ENCODE measurements at regions not wholly inside any gene's neighbourhood (a gene's known extent, or its start where the extent isn't known, plus 50 kb on each side); places are given as distances from the start of the nearest gene placed in this dataset.

DNA sequence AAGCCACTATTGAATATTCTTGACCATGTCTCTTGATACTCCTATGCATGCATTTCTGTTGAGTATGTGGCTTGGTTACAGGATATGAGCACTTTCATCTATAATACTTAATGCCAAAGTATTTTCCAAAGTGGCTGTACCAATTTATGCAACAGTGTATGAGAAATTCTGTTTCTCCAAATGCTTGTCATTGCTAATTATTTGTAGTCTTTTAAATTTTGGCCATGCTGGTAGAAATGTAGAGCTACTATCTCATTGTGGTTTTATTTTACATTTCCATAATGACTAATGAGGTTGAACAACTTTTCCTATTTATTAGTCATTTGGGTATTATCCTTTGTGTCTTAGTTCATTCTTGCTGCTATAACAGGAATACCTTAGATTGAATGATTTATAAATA, 71.4 kb upstream of the TSPAN2 start:
- no peak overlapping the region for H4K8ac ChIP-seq (ENCODE audit: low read depth, low read length)
- H3K4me3 ChIP-seq (ENCODE audit: low read length in 2 of 2), result no peak overlapping the region
- H2BK12ac ChIP-seq (ENCODE audit: low read length), result no peak overlapping the region
- H3K4me2 ChIP-seq (ENCODE audit: insufficient read depth, low read length, poor library complexity, severe bottlenecking), result no peak overlapping the region
- H4K91ac ChIP-seq (ENCODE audit: low read depth, low read length, poor library complexity), result no peak overlapping the region
- H3K9me3 ChIP-seq (replicated peaks in 1 of 2; ENCODE audit: control insufficient read depth in 2 of 2, insufficient read depth in 1 of 2, low read depth in 1 of 2, low read length in 2 of 2), result no peaks in the 10 kb centered on the region
- H3K14ac ChIP-seq (ENCODE audit: low read length), result no peak overlapping the region
- no peaks in the 10 kb centered on the region for H3K27me3 ChIP-seq (ENCODE audit: control insufficient read depth in 3 of 3, insufficient read depth in 3 of 3, low read depth in 1 of 3, low read length in 3 of 3)
- no peak overlapping the region for H3K18ac ChIP-seq (ENCODE audit: low read length)
- no peak overlapping the region for H2AFZ ChIP-seq (ENCODE audit: low read length)
- no peak overlapping the region for H2BK15ac ChIP-seq (ENCODE audit: low read length)
- no peak overlapping the region for H2BK5ac ChIP-seq (ENCODE audit: low read length)
- H2AK5ac ChIP-seq (ENCODE audit: low read depth, low read length), result no peak overlapping the region
- no peak overlapping the region for H3K9ac ChIP-seq (ENCODE audit: low read depth, low read length, poor library complexity)
- no peak for DNase-seq (ENCODE audit: low spot score)
- H3K4me1 ChIP-seq (ENCODE audit: control insufficient read depth in 2 of 2, insufficient read depth in 1 of 2, low read depth in 1 of 2, low read length in 2 of 2), result no peaks in the 10 kb centered on the region
- H2BK120ac ChIP-seq (ENCODE audit: low read depth, low read length), result no peak overlapping the region
- H3K27ac ChIP-seq (replicated peaks; ENCODE audit: low read length), result no peak overlapping the region
- no peaks in the 10 kb centered on the region for H3K36me3 ChIP-seq (replicated peaks in 1 of 2; ENCODE audit: control insufficient read depth in 2 of 2, insufficient read depth in 2 of 2, low read length in 2 of 2)
- no peaks in the 10 kb centered on the region for H3K79me1 ChIP-seq (ENCODE audit: low read depth, low read length)
- H3K23ac ChIP-seq (ENCODE audit: low read depth, low read length, poor library complexity), result no peak overlapping the region
- H3K4ac ChIP-seq (ENCODE audit: low read length), result no peak overlapping the region

DNA sequence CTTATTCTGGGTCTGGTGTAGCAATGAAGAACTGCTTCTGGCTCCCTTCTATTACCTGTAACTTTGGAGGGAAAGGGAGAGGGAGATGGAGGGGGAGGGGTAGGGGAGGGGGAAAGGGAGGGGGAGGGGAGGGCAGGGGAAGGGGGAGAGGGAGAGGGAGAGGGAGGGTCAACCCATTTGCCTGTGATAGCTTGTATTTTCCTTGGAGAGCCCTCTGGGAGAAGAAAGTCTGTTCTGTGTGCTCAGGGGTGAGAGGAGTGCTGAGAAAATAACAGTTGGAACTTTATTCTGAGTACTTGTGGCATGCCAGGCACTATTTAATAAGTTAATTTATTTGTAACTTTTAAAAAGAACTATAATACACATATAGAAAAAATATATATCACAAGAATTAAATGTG, 70.7 kb upstream of the TSPAN2 start:
- no peaks in the 10 kb centered on the region for H3K4me1 ChIP-seq (ENCODE audit: control insufficient read depth in 2 of 2, insufficient read depth in 1 of 2, low read depth in 1 of 2, low read length in 2 of 2)
- no peaks in the 10 kb centered on the region for H3K36me3 ChIP-seq (replicated peaks in 1 of 2; ENCODE audit: control insufficient read depth in 2 of 2, insufficient read depth in 2 of 2, low read length in 2 of 2)
- no peak overlapping the region for H2BK120ac ChIP-seq (ENCODE audit: low read depth, low read length)
- no peak overlapping the region for H2AFZ ChIP-seq (ENCODE audit: low read length)
- H3K18ac ChIP-seq (ENCODE audit: low read length), result no peak overlapping the region
- no peak overlapping the region for H4K91ac ChIP-seq (ENCODE audit: low read depth, low read length, poor library complexity)
- H3K14ac ChIP-seq (ENCODE audit: low read length), result no peak overlapping the region
- H4K8ac ChIP-seq (ENCODE audit: low read depth, low read length), result no peak overlapping the region
- no peaks in the 10 kb centered on the region for H3K79me1 ChIP-seq (ENCODE audit: low read depth, low read length)
- no peak overlapping the region for H3K4me2 ChIP-seq (ENCODE audit: insufficient read depth, low read length, poor library complexity, severe bottlenecking)
- H2BK12ac ChIP-seq (ENCODE audit: low read length), result no peak overlapping the region
- no peak overlapping the region for H2AK5ac ChIP-seq (ENCODE audit: low read depth, low read length)
- no peak for DNase-seq (ENCODE audit: low spot score)
- no peak overlapping the region for H3K4ac ChIP-seq (ENCODE audit: low read length)
- no peak overlapping the region for H2BK15ac ChIP-seq (ENCODE audit: low read length)
- no peak overlapping the region for H3K23ac ChIP-seq (ENCODE audit: low read depth, low read length, poor library complexity)
- H2BK5ac ChIP-seq (ENCODE audit: low read length), result no peak overlapping the region
- no peak overlapping the region for H3K27ac ChIP-seq (replicated peaks; ENCODE audit: low read length)
- H3K9ac ChIP-seq (ENCODE audit: low read depth, low read length, poor library complexity), result no peak overlapping the region
- no peaks in the 10 kb centered on the region for H3K27me3 ChIP-seq (ENCODE audit: control insufficient read depth in 3 of 3, insufficient read depth in 3 of 3, low read depth in 1 of 3, low read length in 3 of 3)
- H3K4me3 ChIP-seq (ENCODE audit: low read length in 2 of 2), result no peak overlapping the region
- no peaks in the 10 kb centered on the region for H3K9me3 ChIP-seq (replicated peaks in 1 of 2; ENCODE audit: control insufficient read depth in 2 of 2, insufficient read depth in 1 of 2, low read depth in 1 of 2, low read length in 2 of 2)

DNA sequence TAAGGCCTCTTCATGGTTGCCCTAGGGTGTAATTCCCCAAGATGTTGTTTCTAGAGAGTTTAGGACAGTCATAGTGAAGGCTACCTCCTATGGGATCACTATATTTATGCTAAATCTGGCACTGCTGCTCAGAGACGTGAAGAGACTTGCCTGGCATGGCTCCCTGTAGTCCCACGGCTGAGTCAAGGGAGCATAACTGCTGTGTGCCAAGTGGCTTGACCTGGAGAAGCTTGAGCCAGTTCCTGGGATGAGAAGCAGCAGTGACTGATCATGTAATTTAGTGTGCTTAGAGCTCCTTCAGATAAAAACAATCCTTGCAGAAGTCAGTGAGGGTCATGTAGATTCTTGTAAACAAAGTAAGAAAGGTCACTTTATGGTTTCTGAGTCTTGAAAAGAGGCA, 68.9 kb upstream of the TSPAN2 start:
- Histone ChIP-seq H3K79me1 (ENCODE audit: low read depth, low read length) (no peaks in the 10 kb centered on the region), H4K91ac (ENCODE audit: low read depth, low read length, poor library complexity) (no peak overlapping the region), H2BK12ac (ENCODE audit: low read length) (no peak overlapping the region), H3K4me2 (ENCODE audit: insufficient read depth, low read length, poor library complexity, severe bottlenecking) (no peak overlapping the region), H3K36me3 (replicated peaks in 1 of 2; ENCODE audit: control insufficient read depth in 2 of 2, insufficient read depth in 2 of 2, low read length in 2 of 2) (no peaks in the 10 kb centered on the region), H2AFZ (ENCODE audit: low read length) (no peak overlapping the region), H3K9ac (ENCODE audit: low read depth, low read length, poor library complexity) (no peak overlapping the region), H3K23ac (ENCODE audit: low read depth, low read length, poor library complexity) (no peak overlapping the region), H4K8ac (ENCODE audit: low read depth, low read length) (no peak overlapping the region), H3K4me3 (ENCODE audit: low read length in 2 of 2) (no peak overlapping the region), H3K9me3 (replicated peaks in 1 of 2; ENCODE audit: control insufficient read depth in 2 of 2, insufficient read depth in 1 of 2, low read depth in 1 of 2, low read length in 2 of 2) (no peaks in the 10 kb centered on the region), H3K27me3 (ENCODE audit: control insufficient read depth in 3 of 3, insufficient read depth in 3 of 3, low read depth in 1 of 3, low read length in 3 of 3) (no peaks in the 10 kb centered on the region), H2BK5ac (ENCODE audit: low read length) (no peak overlapping the region), H2BK120ac (ENCODE audit: low read depth, low read length) (no peak overlapping the region), H3K4me1 (ENCODE audit: control insufficient read depth in 2 of 2, insufficient read depth in 1 of 2, low read depth in 1 of 2, low read length in 2 of 2) (no peaks in the 10 kb centered on the region), H3K18ac (ENCODE audit: low read length) (no peak overlapping the region), H3K4ac (ENCODE audit: low read length) (no peak overlapping the region), H2BK15ac (ENCODE audit: low read length) (no peak overlapping the region), H3K27ac (replicated peaks; ENCODE audit: low read length) (no peak overlapping the region), H2AK5ac (ENCODE audit: low read depth, low read length) (no peak overlapping the region), H3K14ac (ENCODE audit: low read length) (no peak overlapping the region)
- no peak for DNase-seq (ENCODE audit: low spot score)
- WGBS, 2 donors (ENCODE audit: extremely low coverage in 2 of 2, insufficient read length in 2 of 2, insufficient replicate concordance in 1 of 2), result no CpG with 5 or more reads among the region's 2 CpGs

DNA sequence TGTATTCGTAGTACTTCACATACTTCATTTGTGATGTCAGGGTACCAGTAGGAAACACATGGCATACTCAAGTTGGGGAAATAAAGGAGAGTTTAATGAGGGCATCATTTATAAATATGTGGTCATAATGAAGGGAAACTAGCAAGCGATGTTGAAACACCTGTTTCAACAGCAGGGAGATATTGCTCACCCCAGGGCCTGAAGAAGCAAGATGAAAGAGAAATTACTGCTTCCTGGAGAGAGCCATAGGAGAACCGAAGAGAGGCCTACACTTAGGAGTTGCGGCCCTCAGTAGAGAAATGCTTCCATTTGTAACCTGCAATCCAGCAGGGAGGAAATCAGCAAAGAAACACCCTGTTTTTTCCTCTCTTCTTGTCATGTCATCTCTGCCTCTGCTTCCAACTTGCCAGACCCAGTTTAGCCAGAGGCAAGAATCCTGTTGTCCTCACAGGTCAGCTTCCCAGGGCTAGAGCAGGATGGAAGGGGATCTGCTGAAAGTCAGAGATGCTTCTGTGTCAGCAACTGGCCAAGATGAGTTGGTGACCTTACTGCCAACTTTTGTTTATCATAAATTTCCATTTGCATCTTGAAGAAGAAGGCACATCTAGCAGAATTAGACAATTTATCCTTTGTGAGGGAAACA, 67.6 kb upstream of the TSPAN2 start:
- H2AK5ac ChIP-seq (ENCODE audit: low read depth, low read length), result no peak overlapping the region
- no CpG with 5 or more reads among the region's 4 CpGs for WGBS, 2 donors (ENCODE audit: extremely low coverage in 2 of 2, insufficient read length in 2 of 2, insufficient replicate concordance in 1 of 2)

More for the DNA sequence above, 67.6 kb upstream of the TSPAN2 start:
- H2BK12ac ChIP-seq (ENCODE audit: low read length), result no peak overlapping the region
- no peaks in the 10 kb centered on the region for H3K27me3 ChIP-seq (ENCODE audit: control insufficient read depth in 3 of 3, insufficient read depth in 3 of 3, low read depth in 1 of 3, low read length in 3 of 3)
- no peak overlapping the region for H2BK120ac ChIP-seq (ENCODE audit: low read depth, low read length)
- no peak overlapping the region for H2BK15ac ChIP-seq (ENCODE audit: low read length)
- no peak overlapping the region for H4K91ac ChIP-seq (ENCODE audit: low read depth, low read length, poor library complexity)
- H2BK5ac ChIP-seq (ENCODE audit: low read length), result no peak overlapping the region
- no peak overlapping the region for H3K4me3 ChIP-seq (ENCODE audit: low read length in 2 of 2)
- DNase-seq (ENCODE audit: low spot score), result no peak
- H3K4me2 ChIP-seq (ENCODE audit: insufficient read depth, low read length, poor library complexity, severe bottlenecking), result no peak overlapping the region
- no peak overlapping the region for H3K14ac ChIP-seq (ENCODE audit: low read length)
- H3K18ac ChIP-seq (ENCODE audit: low read length), result no peak overlapping the region
- no peaks in the 10 kb centered on the region for H3K4me1 ChIP-seq (ENCODE audit: control insufficient read depth in 2 of 2, insufficient read depth in 1 of 2, low read depth in 1 of 2, low read length in 2 of 2)
- H3K27ac ChIP-seq (replicated peaks; ENCODE audit: low read length), result no peak overlapping the region
- H3K9me3 ChIP-seq (replicated peaks in 1 of 2; ENCODE audit: control insufficient read depth in 2 of 2, insufficient read depth in 1 of 2, low read depth in 1 of 2, low read length in 2 of 2), result no peaks in the 10 kb centered on the region
- H4K8ac ChIP-seq (ENCODE audit: low read depth, low read length), result no peak overlapping the region
- H3K23ac ChIP-seq (ENCODE audit: low read depth, low read length, poor library complexity), result no peak overlapping the region
- no peaks in the 10 kb centered on the region for H3K36me3 ChIP-seq (replicated peaks in 1 of 2; ENCODE audit: control insufficient read depth in 2 of 2, insufficient read depth in 2 of 2, low read length in 2 of 2)
- H3K4ac ChIP-seq (ENCODE audit: low read length), result no peak overlapping the region
- no peak overlapping the region for H2AFZ ChIP-seq (ENCODE audit: low read length)
- H3K9ac ChIP-seq (ENCODE audit: low read depth, low read length, poor library complexity), result no peak overlapping the region
- no peaks in the 10 kb centered on the region for H3K79me1 ChIP-seq (ENCODE audit: low read depth, low read length)

All from neuronal stem cell (in vitro differentiated cells).